IMR-90 (cell line): ENCODE measurements at regions not wholly inside any gene's neighbourhood (a gene's known extent, or its start where the extent isn't known, plus 50 kb on each side); places are given as distances from the start of the nearest gene placed in this dataset.
A peak's percentile ranks its signal among the peaks of the same experiment; 100 is the strongest.

Experiments used
- ATAC-seq: fragments of 200-7000 bp; cut with Tn5 transposase; 2 replicates; pipeline ENCODE4 v1.9.1; 2020; ENCODE audit warnings: low read depth, mild to moderate bottlenecking, moderate library complexity
- BruUV-seq: library from RNA; stranded (reverse); fragments of 400-500 nt; replicated peaks from 2 replicates; lab custom pipeline; 2021; lab: Mats Ljungman, UMichigan
- CTCF ChIA-PET: fragments of 300-600 bp; formaldehyde crosslinking; extraction: SDS; loops from one replicate; lab custom pipeline; 2021; ENCODE audit warnings: antibody characterized with exemption; lab: Yijun Ruan, JAX
- POLR2A ChIA-PET: fragments of 300-600 bp; sonication (Branson Sonifier 250); formaldehyde crosslinking; loops from one replicate; lab custom pipeline; 2022; ENCODE audit warnings: antibody characterized with exemption; ENCODE audit not compliant: unreplicated experiment; lab: Charles Lee
- DNase-seq: peaks from one replicate; pipeline ENCODE4 v3.0.0; 2013
- H2AFZ ChIP-seq: replicated peaks from 2 replicates; pipeline ENCODE3; 2013; ENCODE audit warnings: low read length, mild to moderate bottlenecking; ENCODE audit not compliant: poor library complexity
- H2AK5ac ChIP-seq: 2 replicates; pipeline ENCODE4 v1.6.1; 2013; ENCODE audit warnings: low read depth, low read length, inconsistent platforms
- H2AK9ac ChIP-seq: replicated peaks from 2 replicates; pipeline ENCODE3; 2013; ENCODE audit warnings: mild to moderate bottlenecking, low read depth, low read length, moderate library complexity; ENCODE audit not compliant: poor library complexity
- H2BK120ac ChIP-seq: 2 replicates; pipeline ENCODE4 v1.6.1; 2013; ENCODE audit warnings: low read depth, low read length, inconsistent platforms
- H2BK15ac ChIP-seq: 3 replicates; pipeline ENCODE4 v1.6.1; 2013; ENCODE audit warnings: low read depth, low read length, inconsistent platforms
- H2BK20ac ChIP-seq: 2 replicates; pipeline ENCODE4 v1.6.1; 2013; ENCODE audit warnings: low read depth, mild to moderate bottlenecking, inconsistent platforms, low read length, moderate library complexity
- H2BK5ac ChIP-seq: 2 replicates; pipeline ENCODE4 v1.6.1; 2013; ENCODE audit warnings: mild to moderate bottlenecking, low read depth, low read length, inconsistent platforms; ENCODE audit not compliant: poor library complexity, severe bottlenecking
- H3K14ac ChIP-seq: replicated peaks from 2 replicates; pipeline ENCODE4 v1.6.1; 2013; ENCODE audit warnings: low read depth, low read length, inconsistent platforms
- H3K18ac ChIP-seq: 2 replicates; pipeline ENCODE4 v1.6.1; 2013; ENCODE audit warnings: low read depth, low read length, control low read depth
- H3K23ac ChIP-seq: 2 replicates; pipeline ENCODE4 v1.6.1; 2013; ENCODE audit warnings: low read depth, low read length, inconsistent platforms
- H3K27ac ChIP-seq: 2 replicates; pipeline ENCODE4 v1.5.1; 2013; ENCODE audit warnings: mild to moderate bottlenecking, control low read depth, low read length; ENCODE audit not compliant: insufficient read depth
- H3K27me3 ChIP-seq: 2 replicates; pipeline ENCODE4 v1.6.1; 2013; ENCODE audit warnings: low read length; ENCODE audit not compliant: control insufficient read depth, insufficient read depth
- H3K36me3 ChIP-seq: 2 replicates; pipeline ENCODE4 v1.6.1; 2013; ENCODE audit warnings: low read length, mixed read lengths; ENCODE audit not compliant: control insufficient read depth, insufficient read depth
- H3K4ac ChIP-seq: 2 replicates; pipeline ENCODE4 v1.6.1; 2013; ENCODE audit warnings: low read depth, low read length, inconsistent platforms
- H3K4me1 ChIP-seq: 2 replicates; pipeline ENCODE4 v1.6.1; 2013; ENCODE audit warnings: low read length, mixed read lengths; ENCODE audit not compliant: control insufficient read depth, insufficient read depth
- H3K4me2 ChIP-seq: 2 replicates; pipeline ENCODE4 v1.6.1; 2013; ENCODE audit warnings: low read depth, mild to moderate bottlenecking, control low read depth, low read length, moderate library complexity
- H3K4me3 ChIP-seq: 2 replicates; pipeline ENCODE4 v1.5.1; 2013; ENCODE audit warnings: low read depth, mild to moderate bottlenecking, control low read depth, low read length, moderate library complexity; ENCODE audit not compliant: insufficient read depth
- H3K56ac ChIP-seq: 2 replicates; pipeline ENCODE4 v1.6.1; 2013; ENCODE audit warnings: low read length, inconsistent platforms; ENCODE audit not compliant: insufficient read depth; ENCODE audit errors: extremely low read depth
- H3K79me1 ChIP-seq, 2 experiments: 2 replicates each; pipeline ENCODE4 v1.6.1; 2013; ENCODE audit warnings: low read length in 2 of 2, inconsistent platforms in 1 of 2, low read depth in 1 of 2
- H3K9ac ChIP-seq: 2 replicates; pipeline ENCODE4 v1.6.1; 2013; ENCODE audit warnings: low read depth, low read length, control low read depth
- H3K9me1 ChIP-seq: 2 replicates; pipeline ENCODE4 v1.6.1; 2013; ENCODE audit warnings: low read length, inconsistent platforms; ENCODE audit not compliant: insufficient read depth
- H3K9me3 ChIP-seq: 2 replicates; pipeline ENCODE4 v1.6.1; 2013; ENCODE audit warnings: low read length; ENCODE audit not compliant: control insufficient read depth, insufficient read depth
- H4K20me1 ChIP-seq: 2 replicates; pipeline ENCODE4 v1.6.1; 2013; ENCODE audit warnings: low read length, inconsistent platforms; ENCODE audit not compliant: insufficient read depth
- H4K5ac ChIP-seq: 2 replicates; pipeline ENCODE4 v1.6.1; 2013; ENCODE audit warnings: mild to moderate bottlenecking, low read depth, low read length, control low read depth
- H4K8ac ChIP-seq, 2 experiments: 2 replicates each; pipeline ENCODE4 v1.6.1; 2013; ENCODE audit warnings: low read depth in 2 of 2, low read length in 2 of 2, control low read depth in 1 of 2, inconsistent platforms in 1 of 2
- H4K91ac ChIP-seq: 2 replicates; pipeline ENCODE4 v1.6.1; 2013; ENCODE audit warnings: low read depth, low read length, inconsistent platforms; ENCODE audit not compliant: insufficient read depth
- MXI1 ChIP-seq: IDR thresholded peaks from 2 replicates; pipeline ENCODE4 v1.6.1; 2012; ENCODE audit warnings: low read depth, mild to moderate bottlenecking, low read length, moderate library complexity, borderline replicate concordance
- RAD21 ChIP-seq: IDR thresholded peaks from 2 replicates; pipeline ENCODE4 v1.6.1; 2012; ENCODE audit warnings: low read length, improper control_type of control experiment
- RCOR1 ChIP-seq: IDR thresholded peaks from 2 replicates; pipeline ENCODE4 v1.6.1; 2012; ENCODE audit warnings: mild to moderate bottlenecking, low read length, improper control_type of control experiment; ENCODE audit not compliant: insufficient replicate concordance
- WGBS, 2 experiments: methylation state at CpG; one replicate each; pipeline versions ENCODE4 v1.1.5 to v1.1.7; 2013; ENCODE audit warnings: missing lambda C conversion rate in 2 of 2; ENCODE audit not compliant: insufficient read length in 1 of 2; ENCODE audit errors: extremely low coverage in 2 of 2; 5-methylcytosine and 5-hydroxymethylcytosine counted together
- dilution Hi-C: fragments of 300-500 bp; cut with HindIII; formaldehyde crosslinking; loops from one replicate; pipeline ENCODE4 v1.14.3; 2018; ENCODE audit warnings: low sequenced_read_pairs; ENCODE audit not compliant: unreplicated experiment
- in situ Hi-C: fragments of 300-500 bp; cut with MboI; formaldehyde crosslinking; loops from 3 replicates; pipeline ENCODE4 v1.14.3; 2019; ENCODE audit warnings: low sequenced_read_pairs, inconsistent platforms, mixed read lengths
- intact Hi-C: fragments of 100-400 bp; cut with micrococcal nuclease; formaldehyde crosslinking; loops from 2 replicates; pipeline ENCODE4 v1.10.0; 2022

DNA sequence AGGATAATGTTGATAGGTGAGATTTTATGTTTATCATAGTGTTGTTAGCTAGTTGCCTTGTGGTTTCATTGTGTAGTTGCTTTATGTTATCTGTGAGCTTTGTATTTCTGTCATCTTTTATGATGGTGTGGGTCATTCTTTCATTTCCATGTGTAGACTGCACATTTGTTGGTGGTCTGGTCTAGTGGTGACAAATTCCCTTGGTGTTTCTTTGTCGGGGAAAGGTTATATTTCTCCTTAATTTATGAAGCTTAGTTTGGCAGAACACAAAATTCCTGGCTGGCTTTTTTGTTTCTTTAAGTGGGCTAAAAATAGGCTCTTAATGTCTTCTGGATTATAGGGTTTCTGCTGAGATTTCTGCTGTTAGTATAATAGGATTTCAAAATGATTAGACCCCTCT is 347.2 kb upstream of the ADAMTS5 start:
- Histone ChIP-seq H3K9me3 (peaks cover 4% of the 10 kb centered on the region; the same call in 1 of the 2 replicates), H4K20me1 (no peaks in the 10 kb centered on the region), H3K79me1 (no peaks in the 10 kb centered on the region), H2BK20ac (0 out of 2 replicates have a peak overlapping the region, but pooled peaks have one; percentile 11), H2BK120ac (peak overlapping the region; percentile 39), H3K27me3 (no peaks in the 10 kb centered on the region), H3K36me3 (no peaks in the 10 kb centered on the region), H4K8ac (no peak overlapping the region), H3K14ac (no peak overlapping the region), H2AFZ (no peak overlapping the region), H2BK5ac (peak overlapping the region; percentile 72), H2BK15ac (peak overlapping the region; percentile 34; the same call in 1 of the 3 replicates), H2AK5ac (no peak overlapping the region; the same call in 1 of the 2 replicates), H3K4me3 (no peak overlapping the region), H3K4me1 (no peaks in the 10 kb centered on the region; the same call in 1 of the 2 replicates), H4K91ac (no peak overlapping the region), H3K56ac (no peak overlapping the region), H3K27ac (no peak overlapping the region), H3K18ac (peak overlapping the region; percentile 69; the same call in 1 of the 2 replicates), H2AK9ac (no peak overlapping the region), H3K4me2 (peak overlapping the region; percentile 31; the same call in 1 of the 2 replicates), H3K23ac (no peak overlapping the region; the same call in 1 of the 2 replicates), H4K5ac (no peak overlapping the region), H3K9me1 (no peaks in the 10 kb centered on the region), H3K4ac (no peak overlapping the region), H3K9ac (no peak overlapping the region)
- intact Hi-C loops, result no loop called here
- peak; percentile 14; the same call in 1 of the 2 replicates for ATAC-seq
- POLR2A ChIA-PET, result no interaction called here
- no CpG with 5 or more reads among the region's 1 CpG for WGBS, 2 experiments
- DNase-seq, result no peak
- in situ Hi-C loops, result no loop called here
- no TSS peak for BruUV-seq
- TF ChIP-seq RCOR1 (no peak), RAD21 (no peak), MXI1 (no peak)
- CTCF ChIA-PET, result interaction anchor here (0.6 kb wide), 1 partner anchor 15 kb away, joined by 4 read pairs; no protein-coding TSS in a partner anchor
- dilution Hi-C loops, result no loop called here
